Ovary (tissue), 3 donors: ENCODE measurements at regions not wholly inside any gene's neighbourhood (a gene's known extent, or its start where the extent isn't known, plus 50 kb on each side); places are given as distances from the start of the nearest gene placed in this dataset.

Experiments
- CTCF ChIP-seq, 3 donors: fragments of 450-650 bp in 2 of 3; fragments of 200-600 bp in 1 of 3; IDR thresholded peaks; one replicate each; pipeline versions ENCODE4 v1.5.1 to v1.8.0; 2016 to 2022; ENCODE audit warnings: antibody characterized with exemption in 3 of 3, mild to moderate bottlenecking in 1 of 3
- EP300 ChIP-seq: sonication (generic); formaldehyde crosslinking; IDR thresholded peaks from one replicate; pipeline ENCODE4 v1.6.1; 2017; ENCODE audit warnings: antibody characterized with exemption
- POLR2A ChIP-seq: fragments of 450-650 bp; IDR thresholded peaks from one replicate; pipeline ENCODE4 v1.6.1; 2017; ENCODE audit warnings: antibody characterized with exemption, mild to moderate bottlenecking, moderate library complexity
- donor health status: DM: no; HTN: no; CAD: no.

- TF ChIP-seq CTCF (IDR thresholded peaks at IDR 0.05): no peak
- no peak for TF ChIP-seq POLR2A
- TF ChIP-seq EP300: no peak
These were observed 67.0 kb upstream of the CAV2 start for GRCh38 chr7:116432527-116432916.
